ENCODE measurements at regions not wholly inside any gene's neighbourhood (a gene's known extent, or its start where the extent isn't known, plus 50 kb on each side); places are given as distances from the start of the nearest gene placed in this dataset.

DNA sequence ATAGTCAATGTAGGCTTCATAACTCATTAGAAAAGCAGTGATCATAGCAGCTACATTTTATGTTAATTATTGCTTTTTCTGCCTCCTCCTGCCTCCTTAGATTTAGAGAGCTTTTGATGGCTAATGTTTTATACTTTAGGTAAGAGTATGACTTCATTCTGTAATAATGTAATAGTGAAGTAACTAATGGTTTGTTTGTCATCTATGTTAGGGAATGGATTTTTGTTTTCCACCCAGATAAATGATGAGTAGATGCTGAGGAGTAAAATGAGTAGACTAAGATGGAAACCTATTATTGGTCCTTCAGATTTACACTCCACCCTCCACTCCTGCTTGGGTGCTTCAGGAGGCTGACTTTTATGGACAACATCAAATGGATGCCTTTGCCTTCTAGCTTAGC is 170.6 kb downstream of the CTH start:
- ChIA-PET POLR2A (no interaction called here), CTCF (no interaction called here), RAD21 (ENCODE audit: low non-redundant PET in 1 of 2, low total read pairs in 2 of 2, uncharacterized antibody in 2 of 2, unreplicated experiment in 2 of 2) (no interaction called here)
- no peak overlapping the region for H3K9ac ChIP-seq (ENCODE audit: low read length)
- ATAC-seq (no peak), DNase-seq (ENCODE audit: low read depth, low spot score) (no peak)
- no peak overlapping the region for H3K4me3 ChIP-seq (replicated peaks in 1 of 2; ENCODE audit: low read depth in 1 of 2, low read length in 2 of 2)
- peaks cover 18% of the 10 kb centered on the region for H3K27me3 ChIP-seq (ENCODE audit: insufficient read depth, low read length)
- no peaks in the 10 kb centered on the region for H3K9me3 ChIP-seq (ENCODE audit: control insufficient read depth in 1 of 2, insufficient read depth in 1 of 2, low read depth in 1 of 2, low read length in 2 of 2)
- H3K4me2 ChIP-seq (ENCODE audit: low read length): no peak overlapping the region
- H3K9me2 ChIP-seq (ENCODE audit: insufficient read depth): no peaks in the 10 kb centered on the region
- H2AFZ ChIP-seq (ENCODE audit: low read depth, low read length, poor library complexity, severe bottlenecking): no peak overlapping the region
- no peak overlapping the region for H3K27ac ChIP-seq (ENCODE audit: low read depth, low read length)
- BruUV-seq (replicated peaks): no TSS peak
- TF ChIP-seq JUND (IDR thresholded peaks at IDR 0.05) (no peak), CBX3 (IDR thresholded peaks at IDR 0.05; ENCODE audit: low read depth) (no peak), SRF (IDR thresholded peaks at IDR 0.05; ENCODE audit: low read depth) (no peak), POLR2A (IDR thresholded peaks at IDR 0.05; ENCODE audit: borderline replicate concordance, extremely low read depth, insufficient read depth, insufficient read length) (no peak)
- TF ChIP-seq, protein P1, sequence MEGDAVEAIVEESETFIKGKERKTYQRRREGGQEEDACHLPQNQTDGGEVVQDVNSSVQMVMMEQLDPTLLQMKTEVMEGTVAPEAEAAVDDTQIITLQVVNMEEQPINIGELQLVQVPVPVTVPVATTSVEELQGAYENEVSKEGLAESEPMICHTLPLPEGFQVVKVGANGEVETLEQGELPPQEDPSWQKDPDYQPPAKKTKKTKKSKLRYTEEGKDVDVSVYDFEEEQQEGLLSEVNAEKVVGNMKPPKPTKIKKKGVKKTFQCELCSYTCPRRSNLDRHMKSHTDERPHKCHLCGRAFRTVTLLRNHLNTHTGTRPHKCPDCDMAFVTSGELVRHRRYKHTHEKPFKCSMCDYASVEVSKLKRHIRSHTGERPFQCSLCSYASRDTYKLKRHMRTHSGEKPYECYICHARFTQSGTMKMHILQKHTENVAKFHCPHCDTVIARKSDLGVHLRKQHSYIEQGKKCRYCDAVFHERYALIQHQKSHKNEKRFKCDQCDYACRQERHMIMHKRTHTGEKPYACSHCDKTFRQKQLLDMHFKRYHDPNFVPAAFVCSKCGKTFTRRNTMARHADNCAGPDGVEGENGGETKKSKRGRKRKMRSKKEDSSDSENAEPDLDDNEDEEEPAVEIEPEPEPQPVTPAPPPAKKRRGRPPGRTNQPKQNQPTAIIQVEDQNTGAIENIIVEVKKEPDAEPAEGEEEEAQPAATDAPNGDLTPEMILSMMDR (IDR thresholded peaks at IDR 0.05 in 2 of 3, conservative IDR thresholded peaks at IDR 0.05 in 1 of 3; ENCODE audit: borderline replicate concordance in 1 of 3, insufficient read depth in 1 of 3, low read depth in 2 of 3, low read length in 2 of 3): no peak
- TF ChIP-seq, protein P2, sequence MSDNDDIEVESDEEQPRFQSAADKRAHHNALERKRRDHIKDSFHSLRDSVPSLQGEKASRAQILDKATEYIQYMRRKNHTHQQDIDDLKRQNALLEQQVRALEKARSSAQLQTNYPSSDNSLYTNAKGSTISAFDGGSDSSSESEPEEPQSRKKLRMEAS (IDR thresholded peaks at IDR 0.05): no peak
- no peaks in the 10 kb centered on the region for H4K20me1 ChIP-seq (ENCODE audit: insufficient read depth)
- intact Hi-C loops (cut with micrococcal nuclease): no loop called here
- no peaks in the 10 kb centered on the region for H3K79me2 ChIP-seq (ENCODE audit: insufficient read depth, low read length)
- no peaks in the 10 kb centered on the region for H3K36me3 ChIP-seq (ENCODE audit: control insufficient read depth in 1 of 2, insufficient read depth in 2 of 2, low read length in 2 of 2)
- H3K4me1 ChIP-seq (ENCODE audit: control insufficient read depth in 1 of 2, insufficient read depth in 2 of 2, low read length in 2 of 2): no peaks in the 10 kb centered on the region

DNA sequence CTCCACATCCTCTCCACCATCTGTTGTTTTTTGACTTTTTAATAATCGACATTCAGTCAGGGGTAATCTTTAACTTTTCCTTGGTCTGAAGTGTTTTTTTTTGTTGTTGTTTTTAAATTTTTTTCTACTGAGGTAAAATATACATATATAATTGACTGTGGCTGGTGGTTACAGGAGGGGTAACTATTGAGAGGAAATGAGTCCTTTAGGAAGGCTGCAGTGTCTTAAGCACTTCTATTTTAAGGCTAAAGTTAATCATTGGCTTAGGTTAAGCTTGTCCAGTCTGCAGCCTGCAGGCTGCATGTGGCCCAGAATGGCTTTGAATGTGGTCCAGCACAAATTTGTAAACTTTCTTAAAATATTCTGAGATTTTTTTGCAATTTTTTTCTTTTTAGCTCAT is 172.5 kb downstream of the CTH start:
- no TSS peak for BruUV-seq (replicated peaks)
- Histone ChIP-seq H3K9ac (ENCODE audit: low read length) (no peak overlapping the region), H3K36me3 (ENCODE audit: control insufficient read depth in 1 of 2, insufficient read depth in 2 of 2, low read length in 2 of 2) (no peaks in the 10 kb centered on the region), H3K27ac (ENCODE audit: low read depth, low read length) (no peak overlapping the region), H3K79me2 (ENCODE audit: insufficient read depth, low read length) (no peaks in the 10 kb centered on the region), H2AFZ (ENCODE audit: low read depth, low read length, poor library complexity, severe bottlenecking) (no peak overlapping the region), H3K4me3 (replicated peaks in 1 of 2; ENCODE audit: low read depth in 1 of 2, low read length in 2 of 2) (no peak overlapping the region), H3K4me2 (ENCODE audit: low read length) (no peak overlapping the region), H3K9me2 (ENCODE audit: insufficient read depth) (no peaks in the 10 kb centered on the region), H3K4me1 (ENCODE audit: control insufficient read depth in 1 of 2, insufficient read depth in 2 of 2, low read length in 2 of 2) (no peaks in the 10 kb centered on the region), H3K9me3 (ENCODE audit: control insufficient read depth in 1 of 2, insufficient read depth in 1 of 2, low read depth in 1 of 2, low read length in 2 of 2) (no peaks in the 10 kb centered on the region), H4K20me1 (ENCODE audit: insufficient read depth) (no peaks in the 10 kb centered on the region), H3K27me3 (ENCODE audit: insufficient read depth, low read length) (peaks cover 26% of the 10 kb centered on the region)
- POLR2A ChIA-PET: no interaction called here
- TF ChIP-seq FOSL1 (IDR thresholded peaks at IDR 0.05; ENCODE audit: low read depth): no peak
- TF ChIP-seq, protein P2 (IDR thresholded peaks at IDR 0.05): no peak
- TF ChIP-seq CEBPB (IDR thresholded peaks at IDR 0.05; ENCODE audit: low read depth): no peak
- TF ChIP-seq, protein P1 (IDR thresholded peaks at IDR 0.05 in 2 of 3, conservative IDR thresholded peaks at IDR 0.05 in 1 of 3; ENCODE audit: borderline replicate concordance in 1 of 3, insufficient read depth in 1 of 3, low read depth in 2 of 3, low read length in 2 of 3): no peak
- no peak for TF ChIP-seq POLR2AphosphoS5 (IDR thresholded peaks at IDR 0.05; ENCODE audit: low read depth, low read length)
- TF ChIP-seq YY1 (IDR thresholded peaks at IDR 0.05; ENCODE audit: extremely low read depth, insufficient replicate concordance, low read depth, low read length): no peak
- TF ChIP-seq ELF1 (IDR thresholded peaks at IDR 0.05; ENCODE audit: borderline replicate concordance, low read depth): no peak
- RAD21 ChIA-PET (ENCODE audit: low non-redundant PET in 1 of 2, low total read pairs in 2 of 2, uncharacterized antibody in 2 of 2, unreplicated experiment in 2 of 2): no interaction called here
- ATAC-seq (no peak), DNase-seq (ENCODE audit: low read depth, low spot score) (no peak)
- CTCF ChIA-PET: no interaction called here
- intact Hi-C loops (cut with micrococcal nuclease): no loop called here

All from HCT116 (cell line).